AG09309 (cell line): ENCODE measurements at regions not wholly inside any gene's neighbourhood (a gene's known extent, or its start where the extent isn't known, plus 50 kb on each side); places are given as distances from the start of the nearest gene placed in this dataset.

ENCODE experiments used
- DNase-seq: peaks from one replicate; pipeline ENCODE4 v3.0.0-alpha.2; 2010; ENCODE audit warnings: low read depth
- H3K4me3 ChIP-seq: 2 replicates; pipeline ENCODE4 v1.5.1; 2011; ENCODE audit warnings: mild to moderate bottlenecking, low read depth, low read length, moderate library complexity; ENCODE audit not compliant: control insufficient read depth
- TF ChIP-seq, protein P1 (sequence below): IDR thresholded peaks from 2 replicates; pipeline ENCODE4 v1.5.1; 2011; ENCODE audit warnings: mild to moderate bottlenecking, low read depth, low read length, inconsistent platforms; ENCODE audit not compliant: insufficient read depth, control insufficient read depth; ENCODE audit errors: missing control alignments

DNA sequence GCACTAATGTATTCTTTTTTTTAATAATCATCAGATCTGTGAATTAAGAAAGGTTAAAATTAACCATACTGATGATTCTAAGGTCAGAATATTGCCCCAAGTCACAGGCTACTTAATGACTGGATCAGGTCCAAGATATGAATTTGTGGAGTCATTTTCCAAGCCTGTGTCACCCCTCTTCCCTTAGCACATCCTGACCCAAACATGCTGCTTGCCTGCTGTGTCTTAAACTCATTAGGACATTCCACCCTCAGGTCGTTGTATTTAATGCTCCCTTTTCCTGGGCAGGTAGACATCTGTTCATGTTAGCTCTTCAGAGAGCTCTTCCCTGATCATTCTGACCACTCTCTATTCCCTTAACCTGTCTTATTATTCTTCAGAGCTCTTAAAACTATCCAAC, 463.5 kb upstream of the PDE3A start:
- H3K4me3 ChIP-seq: no peak overlapping the region
- no peak for DNase-seq
- TF ChIP-seq, protein P1, sequence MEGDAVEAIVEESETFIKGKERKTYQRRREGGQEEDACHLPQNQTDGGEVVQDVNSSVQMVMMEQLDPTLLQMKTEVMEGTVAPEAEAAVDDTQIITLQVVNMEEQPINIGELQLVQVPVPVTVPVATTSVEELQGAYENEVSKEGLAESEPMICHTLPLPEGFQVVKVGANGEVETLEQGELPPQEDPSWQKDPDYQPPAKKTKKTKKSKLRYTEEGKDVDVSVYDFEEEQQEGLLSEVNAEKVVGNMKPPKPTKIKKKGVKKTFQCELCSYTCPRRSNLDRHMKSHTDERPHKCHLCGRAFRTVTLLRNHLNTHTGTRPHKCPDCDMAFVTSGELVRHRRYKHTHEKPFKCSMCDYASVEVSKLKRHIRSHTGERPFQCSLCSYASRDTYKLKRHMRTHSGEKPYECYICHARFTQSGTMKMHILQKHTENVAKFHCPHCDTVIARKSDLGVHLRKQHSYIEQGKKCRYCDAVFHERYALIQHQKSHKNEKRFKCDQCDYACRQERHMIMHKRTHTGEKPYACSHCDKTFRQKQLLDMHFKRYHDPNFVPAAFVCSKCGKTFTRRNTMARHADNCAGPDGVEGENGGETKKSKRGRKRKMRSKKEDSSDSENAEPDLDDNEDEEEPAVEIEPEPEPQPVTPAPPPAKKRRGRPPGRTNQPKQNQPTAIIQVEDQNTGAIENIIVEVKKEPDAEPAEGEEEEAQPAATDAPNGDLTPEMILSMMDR: no peak

DNA sequence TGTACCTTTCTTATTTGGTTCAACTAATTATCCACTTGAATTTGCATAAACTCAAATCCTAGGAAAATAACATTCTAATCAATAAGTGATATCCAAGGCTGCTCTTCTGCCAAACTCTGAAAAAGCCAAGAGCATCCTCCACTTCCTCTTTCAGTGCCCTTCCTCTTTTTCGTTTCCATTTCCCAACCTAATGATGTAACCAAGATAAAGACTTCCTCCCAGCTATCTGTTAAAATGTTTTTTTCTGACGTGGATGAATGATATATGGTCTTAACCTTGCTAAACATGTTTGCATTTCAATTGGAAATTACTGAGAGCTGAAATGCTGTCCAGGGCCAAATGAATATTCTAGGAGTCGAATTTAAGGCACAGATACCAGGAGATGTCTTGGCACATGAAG, 459.5 kb upstream of the PDE3A start:
- DNase-seq: no peak
- TF ChIP-seq, protein P1: no peak
- no peak overlapping the region for H3K4me3 ChIP-seq

DNA sequence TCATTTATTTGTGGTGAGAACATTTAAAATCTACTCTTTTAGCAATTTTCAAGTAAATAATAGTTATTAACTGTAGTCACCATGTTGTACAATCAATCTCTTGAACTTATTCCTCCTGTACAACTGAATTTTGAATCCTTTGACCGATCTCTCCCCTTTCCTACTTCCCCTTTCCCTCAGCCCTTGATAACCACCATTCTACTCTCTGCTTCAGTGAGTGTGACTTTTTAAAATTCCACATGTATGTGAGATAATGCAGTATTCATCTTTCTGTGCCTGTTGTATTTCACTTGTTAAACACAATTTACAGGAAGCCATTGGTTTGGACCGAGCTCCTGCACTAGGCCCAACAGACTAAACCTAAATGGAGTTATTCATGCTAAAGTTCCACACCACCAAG, 458.9 kb upstream of the PDE3A start:
- DNase-seq: no peak
- TF ChIP-seq, protein P1: no peak
- H3K4me3 ChIP-seq: no peak overlapping the region

GRCh38 chr12:19910681-19911080, 457.7 kb upstream of the PDE3A start:
- DNase-seq: no peak
- H3K4me3 ChIP-seq: no peak overlapping the region
- TF ChIP-seq, protein P1: no peak

- no peak overlapping the region for H3K4me3 ChIP-seq
- no peak for DNase-seq
- TF ChIP-seq, protein P1: no peak
Observed at GRCh38 chr12:19912991-19913390, 455.3 kb upstream of the PDE3A start.

DNA sequence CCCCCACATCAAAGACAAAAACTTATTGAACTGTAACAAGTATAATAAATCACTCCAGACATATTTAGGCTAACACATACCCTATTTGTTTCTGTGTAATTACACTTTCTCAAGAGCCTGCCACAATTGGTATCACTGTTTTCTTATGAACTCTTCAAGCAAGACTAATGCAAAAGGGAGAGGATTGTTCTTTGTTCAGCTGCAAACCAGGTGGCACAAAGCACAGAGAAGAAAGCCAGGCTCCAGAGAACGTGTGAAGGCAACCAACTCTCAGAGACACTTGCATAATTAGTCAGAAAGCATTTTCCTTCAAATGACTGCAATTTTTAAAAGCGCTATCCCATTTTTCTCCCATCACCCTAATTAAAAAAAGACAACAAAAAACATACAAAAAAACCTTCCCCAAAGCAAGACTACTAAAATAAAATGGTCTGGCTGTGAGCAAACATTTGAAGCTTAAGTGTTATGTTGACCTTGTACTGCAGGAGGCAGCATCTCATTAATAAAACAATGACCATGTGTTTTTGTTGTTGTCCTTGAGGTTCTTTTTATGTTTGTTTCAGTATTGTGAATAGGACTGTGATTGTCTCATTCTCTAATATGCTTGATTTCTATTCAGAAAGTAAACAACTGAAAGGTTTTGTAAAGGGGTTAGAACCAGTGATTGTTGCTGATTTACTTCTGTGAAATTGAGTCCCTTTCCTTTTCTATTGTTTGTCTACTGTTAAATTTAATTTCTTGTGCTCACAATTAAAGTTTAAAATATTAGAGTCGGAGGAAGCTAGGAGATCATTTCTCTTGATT, 452.7 kb upstream of the PDE3A start:
- DNase-seq: peak; percentile 13
- TF ChIP-seq, protein P1: peak; percentile 62
- no peak overlapping the region for H3K4me3 ChIP-seq

DNA sequence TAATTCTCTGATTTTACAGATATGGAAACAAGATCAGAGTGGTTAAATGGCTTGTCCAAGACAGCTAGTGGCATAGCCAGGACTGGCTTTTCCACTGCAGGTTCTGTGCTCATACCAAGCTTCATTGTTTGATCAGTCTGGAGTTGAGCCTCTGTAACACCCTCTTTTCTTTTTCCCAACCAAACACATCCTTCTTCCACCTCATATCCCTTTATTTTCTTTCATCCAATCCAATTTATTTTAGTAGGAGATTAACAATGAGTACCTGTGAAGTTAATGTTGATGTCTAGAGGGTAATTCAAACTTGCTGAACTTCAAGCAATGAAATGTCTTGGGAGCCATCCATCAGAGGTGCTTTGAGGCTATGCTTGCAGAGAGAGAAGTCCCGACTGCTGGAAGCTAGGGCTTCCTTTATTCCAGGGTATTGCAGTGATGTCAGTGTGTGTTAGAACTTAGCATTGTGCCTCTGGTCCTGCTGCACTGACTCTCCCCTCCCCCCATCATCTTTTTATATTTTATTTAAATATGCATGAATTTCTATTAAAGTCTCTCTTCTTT, 452.1 kb upstream of the PDE3A start:
- no peak for DNase-seq
- TF ChIP-seq, protein P1: no peak
- H3K4me3 ChIP-seq: no peak overlapping the region
